T-helper 2 cell treated with Interferon-gamma antibody and Interleukin-4, amounts not matched to agents 100 ng/mL and 5 ng/mL, for 36 hours (primary cell): ENCODE measurements at regions not wholly inside any gene's neighbourhood (a gene's known extent, or its start where the extent isn't known, plus 50 kb on each side); places are given as distances from the start of the nearest gene placed in this dataset.

ENCODE experiments used
- intact Hi-C: fragments of 100-400 bp; cut with micrococcal nuclease; formaldehyde crosslinking; loops from one replicate; pipeline ENCODE4 v1.15.1; 2023

GRCh38 chr16:87236516-87237115 lies 80.6 kb downstream of the C16orf95 start:
- intact Hi-C loops, result no loop called here

DNA sequence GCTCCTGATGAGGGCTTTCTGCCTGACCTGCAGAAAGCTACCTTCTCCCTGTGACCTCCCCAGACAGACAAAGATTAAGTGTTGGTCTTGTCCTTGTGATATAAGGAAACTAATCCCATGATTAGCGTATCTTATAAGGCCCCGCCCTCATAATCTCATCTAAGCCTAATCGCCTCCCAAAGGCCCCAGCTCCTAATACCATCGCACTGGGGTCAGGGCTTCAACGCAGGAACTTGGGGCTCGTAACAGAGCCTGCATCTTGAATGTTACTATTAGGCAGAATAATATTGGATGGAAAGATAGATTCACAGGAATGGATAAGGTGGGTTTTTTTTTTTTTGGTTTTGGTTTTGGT lies 78.9 kb downstream of the C16orf95 start:
- intact Hi-C loops, result no loop called here

DNA sequence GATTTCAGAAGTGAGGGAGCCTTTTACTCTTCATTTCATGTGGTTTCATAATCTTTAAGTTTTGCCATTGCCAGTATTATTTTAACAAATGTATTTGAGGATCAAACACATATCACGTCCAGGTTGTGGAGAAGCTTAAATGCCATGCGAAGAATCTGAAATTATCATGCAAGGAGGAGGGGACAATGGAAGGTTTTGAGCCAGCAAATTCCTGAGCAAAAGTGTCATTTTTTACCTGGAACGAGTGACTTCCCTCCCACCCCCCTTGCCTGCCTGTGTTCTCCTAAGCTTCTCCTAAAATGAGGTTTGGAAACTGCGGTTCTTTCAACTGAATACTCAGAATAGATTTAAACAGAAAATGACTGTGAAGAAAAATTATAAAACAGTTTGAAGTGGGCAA lies 77.6 kb downstream of the C16orf95 start:
- intact Hi-C loops, result no loop called here

GRCh38 chr16:87240211-87241136 lies 76.7 kb downstream of the C16orf95 start:
- intact Hi-C loops, result no loop called here

DNA sequence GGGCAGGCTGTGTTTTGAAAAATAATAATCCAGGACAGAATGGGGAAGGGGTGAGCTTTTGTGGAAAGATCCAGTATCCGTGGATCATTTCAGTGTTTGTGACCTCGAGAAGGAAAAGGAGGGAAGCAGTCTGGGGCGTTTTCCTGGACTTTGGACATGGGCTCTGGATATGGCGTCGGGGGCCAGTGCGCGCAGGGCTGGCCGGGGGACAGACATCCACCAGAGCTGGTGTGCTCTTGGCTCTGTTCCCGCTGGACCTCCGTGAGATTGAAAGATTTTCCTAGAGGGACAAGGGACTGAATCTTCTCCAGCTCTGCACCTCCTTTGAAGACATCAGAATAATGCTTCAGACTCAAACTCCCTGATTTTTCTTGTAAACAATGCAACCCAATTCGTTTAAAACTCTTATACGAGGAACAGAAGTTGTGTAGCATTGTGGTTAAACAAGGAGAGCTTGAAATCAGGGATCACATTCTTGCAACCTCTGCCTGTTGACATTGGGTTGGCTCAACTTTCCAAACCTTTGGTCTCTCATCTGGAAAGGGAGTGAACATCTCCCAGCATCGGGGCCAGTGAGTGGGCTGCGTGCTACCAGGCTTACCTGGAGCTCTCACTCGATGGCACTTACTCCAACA lies 75.9 kb downstream of the C16orf95 start:
- intact Hi-C loops, result no loop called here

GRCh38 chr16:87243478-87243877 lies 73.7 kb downstream of the C16orf95 start:
- intact Hi-C loops, result no loop called here

DNA sequence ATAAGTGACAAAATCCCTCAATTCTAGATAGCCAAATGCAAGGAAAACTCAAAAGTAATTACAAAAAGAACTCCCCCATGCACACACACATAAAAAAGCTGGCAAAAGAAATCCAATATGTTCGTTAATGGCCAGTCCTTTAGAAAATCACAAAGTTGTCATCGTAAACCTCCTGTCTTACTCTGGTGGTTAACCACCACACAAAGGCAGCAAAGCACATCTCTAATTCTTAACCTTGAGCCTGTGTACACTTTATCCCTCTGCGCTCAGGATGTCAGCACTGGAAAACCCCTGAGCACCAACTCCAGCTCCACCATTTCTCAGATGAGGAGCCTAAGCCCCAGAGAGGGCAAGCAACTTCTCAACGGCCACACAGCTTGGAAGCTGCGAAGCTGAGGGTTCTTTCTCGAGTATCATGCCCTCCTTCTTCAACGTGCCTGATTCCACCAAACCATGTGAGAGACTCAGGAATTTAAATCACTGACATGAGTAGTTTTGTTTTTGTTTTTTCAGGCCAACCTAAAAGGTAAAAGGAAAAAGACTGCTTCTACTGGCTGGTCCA lies 72.5 kb downstream of the C16orf95 start:
- intact Hi-C loops, result no loop called here

DNA sequence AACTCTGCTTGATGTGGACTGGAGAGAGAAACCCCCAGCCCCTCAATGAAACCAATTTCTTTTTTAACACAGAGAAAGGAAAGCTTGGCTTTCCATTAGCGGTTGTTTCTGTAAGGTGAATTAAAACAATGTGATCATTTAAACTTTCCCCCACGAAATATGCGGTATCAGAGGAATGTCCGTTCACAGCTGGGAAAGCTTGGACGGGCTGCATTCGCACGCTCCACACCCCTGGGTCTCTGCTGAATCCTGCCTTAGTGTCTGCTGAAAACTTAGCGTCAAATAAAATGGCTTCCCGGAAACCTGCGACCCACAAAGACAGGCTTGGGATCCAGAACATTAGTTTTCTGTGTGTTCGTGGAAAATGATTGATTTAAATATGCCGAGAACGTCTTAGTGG lies 71.7 kb downstream of the C16orf95 start:
- intact Hi-C loops, result no loop called here

- intact Hi-C loops, result no loop called here
Measured at GRCh38 chr16:87246269-87247065, 70.7 kb downstream of the C16orf95 start.

- intact Hi-C loops, result no loop called here
Measured at GRCh38 chr16:87248714-87249113, 68.5 kb downstream of the C16orf95 start.

DNA sequence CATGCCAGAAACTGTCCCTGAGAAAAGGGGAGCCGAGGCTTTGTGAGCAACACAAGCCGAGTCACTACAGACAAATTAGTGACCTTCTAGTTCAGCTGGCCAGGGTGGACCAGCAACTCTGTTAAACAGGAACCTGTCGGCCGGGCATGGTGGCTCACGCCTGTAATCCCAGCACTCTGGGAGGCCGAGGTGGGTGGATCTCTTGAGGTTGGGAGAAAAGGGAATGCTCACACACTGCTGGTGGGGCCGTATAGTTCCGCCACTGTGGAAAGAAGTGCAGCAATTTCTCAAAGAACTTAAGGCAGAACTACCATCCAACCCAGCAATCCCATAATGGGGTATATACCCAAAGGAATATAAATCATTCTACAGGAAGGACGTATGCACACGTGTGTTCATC lies 67.8 kb downstream of the C16orf95 start:
- intact Hi-C loops, result no loop called here

DNA sequence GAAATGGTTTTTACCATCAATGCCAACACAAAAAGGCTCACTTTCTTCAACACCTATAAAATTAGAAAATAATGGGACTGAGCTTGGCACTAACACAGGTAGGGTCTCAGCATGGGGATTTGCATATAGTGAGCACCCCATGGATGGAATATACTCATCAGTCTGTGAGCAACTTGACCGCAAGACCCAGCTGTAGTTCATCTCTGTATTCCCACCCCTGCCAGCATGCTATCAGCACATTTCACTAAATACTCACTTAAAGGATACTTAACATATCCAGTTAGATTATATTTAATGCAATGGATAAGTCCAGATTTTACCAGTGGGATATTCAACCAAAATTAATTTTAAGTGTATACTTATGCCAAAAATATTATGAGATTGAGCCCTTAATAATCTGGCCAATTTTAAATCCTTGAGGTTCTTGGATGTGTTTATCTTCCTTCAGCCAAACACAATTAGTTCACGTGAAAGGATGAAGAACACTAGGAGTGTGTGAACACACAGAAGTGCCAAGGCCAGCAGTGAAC lies 66.7 kb downstream of the C16orf95 start:
- intact Hi-C loops, result no loop called here

- intact Hi-C loops, result no loop called here
Measured at GRCh38 chr16:87252269-87252970, 64.8 kb downstream of the C16orf95 start.
